Cardiac fibroblast (primary cell): ENCODE measurements at regions not wholly inside any gene's neighbourhood (a gene's known extent, or its start where the extent isn't known, plus 50 kb on each side); places are given as distances from the start of the nearest gene placed in this dataset.
A peak's percentile ranks its signal among the peaks of the same experiment; 100 is the strongest.

Experiments
- DNase-seq, 2 donors: peaks; one replicate each; pipeline versions ENCODE4 v3.0.0 to v3.0.0-alpha.2; 2010; ENCODE audit warnings: low read depth in 2 of 2
- H3K4me3 ChIP-seq, 2 donors: replicated peaks in 1 of 2; 1 replicate in 1 of 2; 2 replicates in 1 of 2; pipeline ENCODE4 v1.5.1; 2011; ENCODE audit warnings: low read depth in 2 of 2, low read length in 2 of 2, mild to moderate bottlenecking in 2 of 2, moderate library complexity in 1 of 2
- CTCF ChIP-seq: IDR thresholded peaks from one replicate; pipeline ENCODE4 v1.5.1; 2011; ENCODE audit warnings: low read depth, mild to moderate bottlenecking, low read length, inconsistent platforms

DNA sequence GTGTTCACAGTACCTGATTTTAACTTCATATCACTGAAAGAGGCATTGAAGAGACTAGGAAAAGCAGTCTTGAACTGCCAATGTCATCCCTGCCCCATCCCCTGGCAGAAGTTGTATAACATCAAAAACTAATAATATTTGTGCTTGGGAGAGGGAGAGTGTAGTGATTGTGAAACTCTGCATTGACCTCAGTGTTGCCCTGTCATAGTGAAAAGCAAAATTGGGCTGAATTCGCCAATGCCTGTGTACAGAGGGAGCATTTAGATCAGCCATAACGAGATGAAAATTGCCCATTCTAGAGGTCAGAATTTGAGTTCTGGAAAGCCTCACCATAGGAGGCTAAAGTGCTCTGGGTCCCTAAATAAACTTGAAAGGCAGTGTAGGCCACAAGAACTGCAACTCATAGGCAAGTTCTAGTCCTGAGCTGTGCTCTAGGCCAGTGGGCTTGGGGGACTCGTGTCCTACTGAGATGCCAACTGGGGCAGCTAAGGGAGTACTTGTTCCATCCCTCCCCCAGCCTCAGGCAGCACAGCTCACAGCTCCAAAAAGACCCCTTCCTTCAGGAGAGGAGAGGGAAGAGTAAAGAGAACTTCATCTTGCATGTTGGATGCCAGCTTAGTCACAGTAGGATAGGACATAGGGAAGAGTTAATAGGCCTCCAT lies 855.6 kb downstream of the TSN start:
- TF ChIP-seq CTCF: no peak
- no peak overlapping the region for H3K4me3 ChIP-seq
- no peak for DNase-seq

- H3K4me3 ChIP-seq: no peak overlapping the region
- no peak for DNase-seq
- no peak for TF ChIP-seq CTCF
Measured at GRCh38 chr2:122622934-122623333, 867.5 kb downstream of the TSN start.

- H3K4me3 ChIP-seq: no peak overlapping the region
- no peak for TF ChIP-seq CTCF
- peak; percentile 34 to 52 for DNase-seq
Measured at GRCh38 chr2:122627388-122627787, 871.9 kb downstream of the TSN start.

DNA sequence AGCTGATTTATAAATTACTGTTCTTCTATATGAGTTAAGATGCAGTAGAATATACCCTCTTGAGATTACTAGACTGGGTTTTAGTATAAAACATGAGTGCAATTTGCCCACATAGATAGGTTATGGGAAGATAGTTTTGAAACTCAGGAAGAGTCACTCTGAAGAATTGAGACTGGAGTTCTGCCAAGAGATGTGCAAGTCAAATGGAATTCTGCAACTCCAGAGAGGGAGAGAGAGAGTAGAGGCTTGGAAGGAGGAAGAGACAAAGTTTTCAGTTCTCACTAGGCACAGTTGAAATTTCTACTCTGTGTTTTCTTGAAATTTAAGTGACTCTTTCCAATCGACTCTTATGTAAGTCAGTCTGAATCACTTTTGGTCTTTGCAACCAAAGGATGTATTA lies 878.8 kb downstream of the TSN start:
- DNase-seq: peak; percentile 90 to 97
- H3K4me3 ChIP-seq: no peak overlapping the region
- TF ChIP-seq CTCF: no peak

DNA sequence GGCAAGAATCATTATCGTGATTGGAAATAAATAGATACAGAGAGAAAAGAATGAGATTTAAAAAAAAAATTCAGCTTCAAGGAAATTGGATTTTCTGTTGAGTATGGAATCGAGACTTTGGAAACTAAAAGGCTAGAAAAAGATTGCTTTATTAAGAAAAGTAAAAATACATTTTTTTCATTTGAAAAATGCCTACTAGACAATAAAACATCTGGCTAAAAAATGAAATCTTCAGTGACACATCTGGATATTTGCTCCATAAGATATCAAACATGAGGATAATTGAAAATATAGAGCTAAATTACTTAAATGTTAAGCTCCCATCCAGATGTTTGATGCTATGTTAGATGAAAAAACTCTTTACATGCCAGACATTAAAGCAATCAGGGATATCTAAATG lies 879.5 kb downstream of the TSN start:
- TF ChIP-seq CTCF: no peak
- H3K4me3 ChIP-seq: no peak overlapping the region
- no peak for DNase-seq

- no peak for DNase-seq
- TF ChIP-seq CTCF: no peak
- H3K4me3 ChIP-seq: no peak overlapping the region
Measured at GRCh38 chr2:122635686-122636085, 880.2 kb downstream of the TSN start.

DNA sequence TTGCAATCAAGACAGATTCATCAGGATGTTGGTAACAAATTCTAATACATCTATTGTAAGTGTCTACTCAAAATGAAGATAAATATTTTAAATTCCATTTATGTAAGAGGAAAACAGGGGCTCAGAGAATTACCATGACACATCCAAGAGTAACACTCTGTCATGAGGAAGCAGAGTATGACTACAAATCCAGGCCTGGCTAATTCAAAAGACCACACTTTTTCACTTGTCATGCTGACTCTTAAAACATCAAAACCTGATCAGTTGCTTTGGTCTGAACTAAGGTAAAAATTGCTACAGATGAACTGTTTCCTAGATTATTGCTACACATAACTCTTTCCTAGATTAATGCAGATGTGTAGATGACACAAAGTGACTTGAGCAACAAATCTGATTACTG lies 880.6 kb downstream of the TSN start:
- no peak overlapping the region for H3K4me3 ChIP-seq
- TF ChIP-seq CTCF: no peak
- DNase-seq: peak; percentile 20 to 84
